OCI-LY3 (cell line): ENCODE measurements at regions not wholly inside any gene's neighbourhood (a gene's known extent, or its start where the extent isn't known, plus 50 kb on each side); places are given as distances from the start of the nearest gene placed in this dataset.

Source experiments
- H2AFZ ChIP-seq: fragments of 200-600, 300-600 bp; shearing (Covaris generic); 2 replicates; pipeline ENCODE4 v1.6.0; 2014; ENCODE audit warnings: antibody characterized with exemption, low read depth, low read length
- H3K27ac ChIP-seq: fragments of 200-600, 300-600 bp; sonication (generic); 2 replicates; pipeline ENCODE4 v1.5.1; 2014; ENCODE audit warnings: mild to moderate bottlenecking, low read length, moderate library complexity, mixed read lengths
- H3K27me3 ChIP-seq: fragments of 200-600, 300-600 bp; sonication (generic); 2 replicates; pipeline ENCODE4 v1.6.1; 2014; ENCODE audit warnings: low read depth, low read length, mixed read lengths
- H3K36me3 ChIP-seq: fragments of 200-600, 300-600 bp; sonication (generic); replicated peaks from 2 replicates; pipeline ENCODE3; 2014; ENCODE audit warnings: low read depth, low read length, mixed read lengths
- H3K4me1 ChIP-seq: fragments of 300-600, 200-600 bp; sonication (generic); 2 replicates; pipeline ENCODE4 v1.6.1; 2014; ENCODE audit warnings: low read length, mixed read lengths
- H3K4me2 ChIP-seq: fragments of 200-600, 300-600 bp; sonication (generic); 2 replicates; pipeline ENCODE4 v1.6.1; 2014; ENCODE audit warnings: low read length, mixed read lengths
- H3K4me3 ChIP-seq: fragments of 300-600, 200-600 bp; sonication (generic); 2 replicates; pipeline ENCODE4 v1.5.1; 2014; ENCODE audit warnings: antibody characterized with exemption, mild to moderate bottlenecking, low read length, moderate library complexity
- H3K79me2 ChIP-seq: fragments of 300-600, 200-600 bp; shearing (Covaris generic); 2 replicates; pipeline ENCODE4 v1.6.1; 2014; ENCODE audit warnings: mild to moderate bottlenecking, low read length, mixed read lengths
- H3K9ac ChIP-seq: fragments of 300-600, 200-600 bp; shearing (Covaris generic); 2 replicates; pipeline ENCODE4 v1.6.0; 2014; ENCODE audit warnings: mild to moderate bottlenecking, low read length, moderate library complexity
- H3K9me3 ChIP-seq: fragments of 200-600, 300-600 bp; shearing (Covaris generic); 2 replicates; pipeline ENCODE4 v1.6.1; 2014; ENCODE audit warnings: low read length, mixed read lengths; ENCODE audit not compliant: insufficient read depth
- H4K20me1 ChIP-seq: fragments of 200-600, 300-600 bp; sonication (generic); 2 replicates; pipeline ENCODE4 v1.6.1; 2016; ENCODE audit warnings: low read length, mixed read lengths; ENCODE audit not compliant: insufficient read depth
- CTCF ChIP-seq: fragments of 200-600, 300-600 bp; sonication (generic); IDR thresholded peaks from 2 replicates; pipeline ENCODE4 v1.5.1; 2014; ENCODE audit warnings: antibody characterized with exemption, low read length, low read depth
- EZH2phosphoT487 ChIP-seq: fragments of 200-600 bp; shearing (Covaris generic); IDR thresholded peaks from 2 replicates; pipeline ENCODE4 v1.6.1; 2018; ENCODE audit warnings: antibody characterized with exemption, mixed run types, low read depth

GRCh38 chr10:4434105-4434504, 391.9 kb upstream of the AKR1E2 start:
- Histone ChIP-seq H3K9me3 (no peaks in the 10 kb centered on the region), H3K36me3 (no peaks in the 10 kb centered on the region), H3K27ac (no peak overlapping the region), H3K4me3 (no peak overlapping the region), H3K4me1 (no peaks in the 10 kb centered on the region), H2AFZ (no peak overlapping the region), H3K9ac (no peak overlapping the region), H3K79me2 (no peaks in the 10 kb centered on the region), H3K4me2 (no peak overlapping the region), H3K27me3 (no peaks in the 10 kb centered on the region), H4K20me1 (no peaks in the 10 kb centered on the region)
- no peak for TF ChIP-seq CTCF
- TF ChIP-seq EZH2phosphoT487: no peak

GRCh38 chr10:4431114-4431863, 394.7 kb upstream of the AKR1E2 start:
- Histone ChIP-seq H4K20me1 (no peaks in the 10 kb centered on the region), H3K9ac (no peak overlapping the region), H3K36me3 (no peaks in the 10 kb centered on the region), H3K27me3 (no peaks in the 10 kb centered on the region), H3K27ac (no peak overlapping the region), H3K4me3 (no peak overlapping the region), H2AFZ (no peak overlapping the region), H3K4me2 (no peak overlapping the region), H3K9me3 (no peaks in the 10 kb centered on the region), H3K79me2 (no peaks in the 10 kb centered on the region), H3K4me1 (no peaks in the 10 kb centered on the region)
- TF ChIP-seq EZH2phosphoT487: no peak

- H2AFZ ChIP-seq: no peak overlapping the region
- TF ChIP-seq EZH2phosphoT487: no peak
- TF ChIP-seq CTCF: no peak
- H3K27ac ChIP-seq: no peak overlapping the region
- H3K27me3 ChIP-seq: no peaks in the 10 kb centered on the region
- H4K20me1 ChIP-seq: no peaks in the 10 kb centered on the region
- no peaks in the 10 kb centered on the region for H3K36me3 ChIP-seq
- H3K9ac ChIP-seq: no peak overlapping the region
- no peaks in the 10 kb centered on the region for H3K9me3 ChIP-seq
- no peaks in the 10 kb centered on the region for H3K4me1 ChIP-seq
- H3K4me2 ChIP-seq: no peak overlapping the region
- no peak overlapping the region for H3K4me3 ChIP-seq
- H3K79me2 ChIP-seq: no peaks in the 10 kb centered on the region
Measured at GRCh38 chr10:4429571-4429970, 396.4 kb upstream of the AKR1E2 start.

- Histone ChIP-seq H3K4me3 (no peak overlapping the region), H3K9me3 (no peaks in the 10 kb centered on the region), H2AFZ (no peak overlapping the region), H3K27me3 (no peaks in the 10 kb centered on the region), H3K79me2 (no peaks in the 10 kb centered on the region), H4K20me1 (no peaks in the 10 kb centered on the region), H3K36me3 (no peaks in the 10 kb centered on the region), H3K4me1 (no peaks in the 10 kb centered on the region), H3K4me2 (no peak overlapping the region), H3K27ac (no peak overlapping the region), H3K9ac (no peak overlapping the region)
- TF ChIP-seq EZH2phosphoT487 (no peak), CTCF (no peak)
Measured at GRCh38 chr10:4427532-4427931, 398.5 kb upstream of the AKR1E2 start.
